Cardiac muscle cell (in vitro differentiated cells and primary cell): ENCODE measurements at regions not wholly inside any gene's neighbourhood (a gene's known extent, or its start where the extent isn't known, plus 50 kb on each side); places are given as distances from the start of the nearest gene placed in this dataset.

Experiments
- DNase-seq, 2 donors: peaks; one replicate each; pipeline versions ENCODE4 v3.0.0 to v3.0.0-alpha.2; 2010 to 2017; ENCODE audit warnings: low read depth in 1 of 2, low spot score in 1 of 2
- H3K27ac ChIP-seq: fragments of 200-600 bp; sonication (generic); 2 replicates; pipeline ENCODE4 v1.5.1; 2016
- H3K27me3 ChIP-seq: fragments of 200-600 bp; sonication (generic); 2 replicates; pipeline ENCODE4 v1.6.0; 2016; ENCODE audit warnings: control low read depth
- H3K36me3 ChIP-seq: fragments of 200-600 bp; sonication (generic); 2 replicates; pipeline ENCODE4 v1.5.1; 2016; ENCODE audit warnings: control low read depth
- H3K4me1 ChIP-seq: fragments of 200-600 bp; sonication (generic); 2 replicates; pipeline ENCODE4 v1.8.1; 2017; ENCODE audit warnings: low read depth, mild to moderate bottlenecking, mixed run types
- H3K4me3 ChIP-seq: fragments of 200-600 bp; sonication (generic); 2 replicates; pipeline ENCODE4 v1.5.1; 2016; ENCODE audit warnings: mild to moderate bottlenecking
- H3K9me3 ChIP-seq: fragments of 200-600 bp; sonication (generic); 2 replicates; pipeline ENCODE4 v1.5.1; 2017; ENCODE audit warnings: low read depth, mild to moderate bottlenecking, control low read depth
- CTCF ChIP-seq: IDR thresholded peaks from 2 replicates; pipeline ENCODE4 v1.5.1; 2012; ENCODE audit warnings: low read depth, mild to moderate bottlenecking, low read length

- Histone ChIP-seq H3K27ac (no peak overlapping the region), H3K4me1 (no peaks in the 10 kb centered on the region), H3K36me3 (no peaks in the 10 kb centered on the region), H3K9me3 (no peaks in the 10 kb centered on the region), H3K4me3 (no peak overlapping the region), H3K27me3 (no peaks in the 10 kb centered on the region)
- no peak for TF ChIP-seq CTCF
- peak in 1 of 2 donors; percentile 85 for DNase-seq
Observed at GRCh38 chr4:156321203-156321602, 367.5 kb upstream of the CTSO start.

- Histone ChIP-seq H3K27me3 (no peaks in the 10 kb centered on the region), H3K4me1 (no peaks in the 10 kb centered on the region), H3K27ac (no peak overlapping the region), H3K4me3 (no peak overlapping the region), H3K9me3 (no peaks in the 10 kb centered on the region), H3K36me3 (no peaks in the 10 kb centered on the region)
- no peak for DNase-seq
- TF ChIP-seq CTCF: no peak
Observed at GRCh38 chr4:156313497-156313896, 359.8 kb upstream of the CTSO start.

GRCh38 chr4:156312261-156312847, 358.7 kb upstream of the CTSO start:
- Histone ChIP-seq H3K27ac (no peak overlapping the region), H3K4me3 (no peak overlapping the region), H3K36me3 (no peaks in the 10 kb centered on the region), H3K27me3 (no peaks in the 10 kb centered on the region), H3K4me1 (no peaks in the 10 kb centered on the region), H3K9me3 (no peaks in the 10 kb centered on the region)
- peak in 1 of 2 donors; percentile 37 for DNase-seq
- no peak for TF ChIP-seq CTCF

GRCh38 chr4:156309031-156309430, 355.4 kb upstream of the CTSO start:
- no peak overlapping the region for H3K4me3 ChIP-seq
- no peaks in the 10 kb centered on the region for H3K27me3 ChIP-seq
- TF ChIP-seq CTCF: no peak
- DNase-seq: no peak
- H3K4me1 ChIP-seq: no peaks in the 10 kb centered on the region
- no peaks in the 10 kb centered on the region for H3K9me3 ChIP-seq
- H3K27ac ChIP-seq: no peak overlapping the region
- no peaks in the 10 kb centered on the region for H3K36me3 ChIP-seq

GRCh38 chr4:156303708-156304107, 350.0 kb upstream of the CTSO start:
- Histone ChIP-seq H3K4me1 (no peaks in the 10 kb centered on the region), H3K27ac (no peak overlapping the region), H3K27me3 (no peaks in the 10 kb centered on the region), H3K9me3 (no peaks in the 10 kb centered on the region), H3K36me3 (no peaks in the 10 kb centered on the region), H3K4me3 (no peak overlapping the region)
- no peak for TF ChIP-seq CTCF
- no peak for DNase-seq
